Left lung (tissue), 4 donors: ENCODE measurements at regions not wholly inside any gene's neighbourhood (a gene's known extent, or its start where the extent isn't known, plus 50 kb on each side); places are given as distances from the start of the nearest gene placed in this dataset.

Experiments
- ATAC-seq: fragments of 200-7000 bp; cut with Tn5 transposase; one replicate; pipeline ENCODE4 v1.9.1; 2020; ENCODE audit warnings: moderate library complexity
- DNase-seq, 4 donors: peaks; one replicate each; pipeline ENCODE4 v3.0.0-alpha.2; 2013 to 2020
- H3K27ac ChIP-seq, 2 donors: fragments of 200-600 bp; sonication (generic) in 1 of 2; one replicate each; pipeline versions ENCODE4 v1.5.0 to v1.8.0; 2020 to 2021
- H3K27me3 ChIP-seq, 2 donors: fragments of 200-600 bp; sonication (generic) in 1 of 2; one replicate each; pipeline versions ENCODE4 v1.5.0 to v1.8.0; 2020 to 2021
- H3K36me3 ChIP-seq, 2 donors: fragments of 200-600 bp; sonication (generic) in 1 of 2; one replicate each; pipeline versions ENCODE4 v1.5.0 to v1.8.0; 2020 to 2021
- H3K4me1 ChIP-seq, 2 donors: fragments of 200-600 bp; one replicate each; pipeline ENCODE4 v1.8.0; 2021
- H3K4me3 ChIP-seq, 2 donors: fragments of 200-600 bp; sonication (generic) in 1 of 2; one replicate each; pipeline versions ENCODE4 v1.5.0 to v1.8.0; 2020 to 2021; ENCODE audit warnings: mild to moderate bottlenecking in 1 of 2
- H3K9me3 ChIP-seq, 2 donors: fragments of 200-600 bp; sonication (generic) in 1 of 2; one replicate each; pipeline versions ENCODE4 v1.5.0 to v1.8.0; 2020 to 2021
- CTCF ChIP-seq, 2 donors: fragments of 200-600 bp; sonication (generic) in 1 of 2; IDR thresholded peaks; one replicate each; pipeline versions ENCODE4 v1.5.0 to v1.8.0; 2021; ENCODE audit warnings: antibody characterized with exemption in 2 of 2
- intact Hi-C, 2 donors: fragments of 100-400 bp; cut with DNase I; formaldehyde crosslinking; loops; one replicate each; pipeline versions ENCODE4 v1.11.2 to v1.14.2; 2022
- donor health status: DM: no; HTN: yes; CAD: no.
- donor health status: DM: no; HTN: no; CAD: no.

DNA sequence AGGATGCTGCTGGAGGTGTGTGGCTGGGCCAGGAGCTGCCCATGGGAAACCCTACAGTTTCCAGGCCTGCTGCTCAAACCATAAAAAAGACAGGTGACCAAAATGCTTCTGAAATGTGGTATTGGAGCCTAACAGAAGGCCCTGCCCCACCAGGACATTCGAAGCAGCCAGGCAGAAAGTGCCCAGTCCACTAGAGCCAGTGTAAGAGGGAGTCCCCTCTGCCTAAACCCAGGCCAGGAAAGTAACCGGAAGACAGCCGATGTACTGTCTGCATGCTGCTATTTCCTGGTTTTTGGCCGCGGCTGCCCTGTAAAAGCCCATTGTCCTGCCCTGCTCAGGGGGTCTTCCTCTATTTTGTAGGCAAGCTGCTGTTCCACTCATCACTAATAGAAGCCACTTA, 150.7 kb upstream of the IRX2 start:
- H3K4me3 ChIP-seq, result no peak overlapping the region
- TF ChIP-seq CTCF (IDR thresholded peaks at IDR 0.05), result no peak
- no peaks in the 10 kb centered on the region for H3K36me3 ChIP-seq
- peaks cover 0 to 2% of the 10 kb centered on the region in 2 donors for H3K9me3 ChIP-seq
- H3K27ac ChIP-seq, result no peak overlapping the region
- intact Hi-C loops, result no loop called here
- DNase-seq (no peak), ATAC-seq (no peak)
- H3K27me3 ChIP-seq, result no peaks in the 10 kb centered on the region
- H3K4me1 ChIP-seq, result no peaks in the 10 kb centered on the region

GRCh38 chr5:2901511-2901910, 150.0 kb upstream of the IRX2 start:
- DNase-seq (no peak), ATAC-seq (no peak)
- H3K9me3 ChIP-seq, result peaks cover 0 to 2% of the 10 kb centered on the region in 2 donors
- intact Hi-C loops, result no loop called here
- no peak overlapping the region for H3K4me3 ChIP-seq
- H3K27me3 ChIP-seq, result peaks cover 0 to under 1% of the 10 kb centered on the region in 2 donors
- no peaks in the 10 kb centered on the region for H3K36me3 ChIP-seq
- H3K27ac ChIP-seq, result no peak overlapping the region
- no peaks in the 10 kb centered on the region for H3K4me1 ChIP-seq
- no peak for TF ChIP-seq CTCF (IDR thresholded peaks at IDR 0.05)

DNA sequence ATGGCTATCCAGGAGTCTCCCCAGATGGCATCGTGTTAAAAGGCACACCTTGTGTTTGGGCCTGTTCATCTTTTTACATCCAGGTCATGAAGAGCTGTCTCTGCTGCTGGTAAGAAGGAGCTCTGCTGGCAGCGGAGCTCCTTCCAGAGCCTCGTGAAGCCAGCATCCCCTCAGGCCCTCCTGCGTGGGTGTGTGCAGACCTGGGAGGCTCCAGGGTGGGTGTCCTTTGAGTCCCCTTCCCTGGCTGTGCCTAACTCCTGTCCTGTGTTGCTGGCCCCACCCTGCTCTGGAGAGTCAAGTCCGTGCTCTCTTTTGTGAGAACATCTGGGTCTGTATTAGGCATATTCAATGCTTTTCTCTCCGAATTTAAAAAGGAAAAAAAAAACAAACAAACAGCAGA, 149.6 kb upstream of the IRX2 start:
- Histone ChIP-seq H3K4me1 (no peaks in the 10 kb centered on the region), H3K27ac (no peak overlapping the region), H3K36me3 (no peaks in the 10 kb centered on the region), H3K4me3 (no peak overlapping the region), H3K27me3 (peaks cover 0 to 5% of the 10 kb centered on the region in 2 donors), H3K9me3 (peaks cover 0 to 2% of the 10 kb centered on the region in 2 donors)
- TF ChIP-seq CTCF (IDR thresholded peaks at IDR 0.05), result no peak
- DNase-seq, result no peak
- intact Hi-C loops, result no loop called here
- no peak for ATAC-seq

DNA sequence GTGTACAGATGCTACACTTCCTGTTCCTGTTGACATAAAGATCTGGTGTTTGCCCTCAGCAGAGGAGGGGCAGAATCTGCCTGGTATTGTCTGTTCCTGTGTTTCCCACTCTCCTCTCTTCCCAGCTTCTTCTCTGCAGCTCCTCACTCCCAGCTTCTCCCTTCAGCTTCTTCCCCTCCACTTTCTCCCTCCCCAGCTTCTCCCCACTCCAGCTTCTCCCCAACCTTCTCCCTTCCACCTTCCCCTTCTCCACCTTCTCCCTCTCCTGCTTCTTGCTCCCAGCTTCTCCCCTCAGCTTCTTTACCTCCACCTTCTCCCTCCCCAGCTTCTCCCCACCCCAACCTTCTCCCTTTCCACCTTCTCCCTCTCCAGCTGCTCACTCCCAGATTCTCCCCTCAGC, 148.9 kb upstream of the IRX2 start:
- ATAC-seq (no peak), DNase-seq (no peak)
- H3K27me3 ChIP-seq, result peaks cover 0 to 7% of the 10 kb centered on the region in 2 donors
- no peaks in the 10 kb centered on the region for H3K4me1 ChIP-seq
- H3K9me3 ChIP-seq, result peaks cover 0 to 2% of the 10 kb centered on the region in 2 donors
- no peak for TF ChIP-seq CTCF (IDR thresholded peaks at IDR 0.05)
- intact Hi-C loops, result no loop called here
- H3K4me3 ChIP-seq, result no peak overlapping the region
- H3K36me3 ChIP-seq, result no peaks in the 10 kb centered on the region
- no peak overlapping the region for H3K27ac ChIP-seq

GRCh38 chr5:2899311-2899710, 147.8 kb upstream of the IRX2 start:
- no peak for TF ChIP-seq CTCF (IDR thresholded peaks at IDR 0.05)
- intact Hi-C loops, result no loop called here

More at GRCh38 chr5:2899311-2899710, 147.8 kb upstream of the IRX2 start:
- Histone ChIP-seq H3K27me3 (peaks cover 0 to 7% of the 10 kb centered on the region in 2 donors), H3K4me3 (no peak overlapping the region), H3K9me3 (peaks cover 0 to 2% of the 10 kb centered on the region in 2 donors), H3K27ac (no peak overlapping the region), H3K4me1 (no peaks in the 10 kb centered on the region), H3K36me3 (no peaks in the 10 kb centered on the region)
- DNase-seq (no peak), ATAC-seq (no peak)
